ENCODE measurements at regions not wholly inside any gene's neighbourhood (a gene's known extent, or its start where the extent isn't known, plus 50 kb on each side); places are given as distances from the start of the nearest gene placed in this dataset.

GRCh38 chr3:144624656-144625055 is 653.0 kb downstream of the DIPK2A start:
- no peak for DNase-seq (ENCODE audit: low spot score)
- Histone ChIP-seq H3K9me3 (no peaks in the 10 kb centered on the region), H3K4me1 (replicated peaks) (no peaks in the 10 kb centered on the region), H3K4me3 (no peak overlapping the region), H3K27ac (no peak overlapping the region), H3K36me3 (no peaks in the 10 kb centered on the region), H3K27me3 (replicated peaks; ENCODE audit: insufficient read depth) (no peaks in the 10 kb centered on the region)
- WGBS: 65% methylated on average over 2 of the region's 2 CpGs
- TF ChIP-seq POLR2A (IDR thresholded peaks at IDR 0.05): no peak
- no peak for TF ChIP-seq POLR2AphosphoS5 (IDR thresholded peaks at IDR 0.05)
- TF ChIP-seq, protein P1, sequence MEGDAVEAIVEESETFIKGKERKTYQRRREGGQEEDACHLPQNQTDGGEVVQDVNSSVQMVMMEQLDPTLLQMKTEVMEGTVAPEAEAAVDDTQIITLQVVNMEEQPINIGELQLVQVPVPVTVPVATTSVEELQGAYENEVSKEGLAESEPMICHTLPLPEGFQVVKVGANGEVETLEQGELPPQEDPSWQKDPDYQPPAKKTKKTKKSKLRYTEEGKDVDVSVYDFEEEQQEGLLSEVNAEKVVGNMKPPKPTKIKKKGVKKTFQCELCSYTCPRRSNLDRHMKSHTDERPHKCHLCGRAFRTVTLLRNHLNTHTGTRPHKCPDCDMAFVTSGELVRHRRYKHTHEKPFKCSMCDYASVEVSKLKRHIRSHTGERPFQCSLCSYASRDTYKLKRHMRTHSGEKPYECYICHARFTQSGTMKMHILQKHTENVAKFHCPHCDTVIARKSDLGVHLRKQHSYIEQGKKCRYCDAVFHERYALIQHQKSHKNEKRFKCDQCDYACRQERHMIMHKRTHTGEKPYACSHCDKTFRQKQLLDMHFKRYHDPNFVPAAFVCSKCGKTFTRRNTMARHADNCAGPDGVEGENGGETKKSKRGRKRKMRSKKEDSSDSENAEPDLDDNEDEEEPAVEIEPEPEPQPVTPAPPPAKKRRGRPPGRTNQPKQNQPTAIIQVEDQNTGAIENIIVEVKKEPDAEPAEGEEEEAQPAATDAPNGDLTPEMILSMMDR (IDR thresholded peaks at IDR 0.05): no peak
- intact Hi-C loops (cut with DNase I): no loop called here

- Histone ChIP-seq H3K36me3 (no peaks in the 10 kb centered on the region), H3K4me1 (replicated peaks) (no peaks in the 10 kb centered on the region), H3K9me3 (no peaks in the 10 kb centered on the region), H3K4me3 (no peak overlapping the region), H3K27ac (no peak overlapping the region), H3K27me3 (replicated peaks; ENCODE audit: insufficient read depth) (no peaks in the 10 kb centered on the region)
- intact Hi-C loops (cut with DNase I): no loop called here
- no peak for DNase-seq (ENCODE audit: low spot score)
- TF ChIP-seq POLR2A (IDR thresholded peaks at IDR 0.05) (no peak), POLR2AphosphoS5 (IDR thresholded peaks at IDR 0.05) (no peak)
- TF ChIP-seq, protein P1 (IDR thresholded peaks at IDR 0.05): no peak
Measured at GRCh38 chr3:144626835-144627234, 655.2 kb downstream of the DIPK2A start.

DNA sequence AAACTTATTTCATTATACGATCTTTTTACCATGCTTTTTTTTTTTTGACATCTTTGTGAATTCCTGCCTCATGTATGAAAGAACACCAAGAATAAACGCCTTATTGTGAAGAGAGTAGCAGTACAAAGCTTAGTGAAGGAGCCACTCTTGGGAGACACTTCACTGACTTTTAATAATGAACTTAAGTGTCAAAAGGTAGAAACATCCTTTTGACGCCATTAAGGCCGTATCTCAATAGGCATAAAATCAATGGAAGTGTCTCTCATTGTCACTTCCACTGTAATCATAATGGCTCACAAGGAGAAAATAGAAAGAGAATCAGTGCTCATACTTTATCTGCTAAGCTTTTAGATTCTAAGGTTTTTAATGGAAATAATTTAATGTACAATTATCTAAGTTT is 657.8 kb downstream of the DIPK2A start:
- no peaks in the 10 kb centered on the region for H3K36me3 ChIP-seq
- intact Hi-C loops (cut with DNase I): no loop called here
- WGBS: 98% methylated on average over 4 of the region's 4 CpGs

GRCh38 chr3:144636833-144637232 is 665.2 kb downstream of the DIPK2A start:
- Histone ChIP-seq H3K27ac (no peak overlapping the region), H3K27me3 (replicated peaks; ENCODE audit: insufficient read depth) (no peaks in the 10 kb centered on the region), H3K36me3 (no peaks in the 10 kb centered on the region), H3K4me1 (replicated peaks) (no peaks in the 10 kb centered on the region), H3K9me3 (no peaks in the 10 kb centered on the region), H3K4me3 (no peak overlapping the region)
- intact Hi-C loops (cut with DNase I): no loop called here
- DNase-seq (ENCODE audit: low spot score): no peak
- 65% methylated on average over 2 of the region's 2 CpGs for WGBS
- TF ChIP-seq, protein P1 (IDR thresholded peaks at IDR 0.05): no peak
- TF ChIP-seq POLR2AphosphoS5 (IDR thresholded peaks at IDR 0.05): no peak
- no peak for TF ChIP-seq POLR2A (IDR thresholded peaks at IDR 0.05)

More for the DNA sequence above, 657.8 kb downstream of the DIPK2A start:
- Histone ChIP-seq H3K9me3 (no peaks in the 10 kb centered on the region), H3K27me3 (replicated peaks; ENCODE audit: insufficient read depth) (no peaks in the 10 kb centered on the region), H3K27ac (no peak overlapping the region), H3K4me3 (no peak overlapping the region), H3K4me1 (replicated peaks) (no peaks in the 10 kb centered on the region)
- TF ChIP-seq POLR2A (IDR thresholded peaks at IDR 0.05): no peak
- TF ChIP-seq, protein P1 (IDR thresholded peaks at IDR 0.05): no peak
- TF ChIP-seq POLR2AphosphoS5 (IDR thresholded peaks at IDR 0.05): no peak
- no peak for DNase-seq (ENCODE audit: low spot score)

DNA sequence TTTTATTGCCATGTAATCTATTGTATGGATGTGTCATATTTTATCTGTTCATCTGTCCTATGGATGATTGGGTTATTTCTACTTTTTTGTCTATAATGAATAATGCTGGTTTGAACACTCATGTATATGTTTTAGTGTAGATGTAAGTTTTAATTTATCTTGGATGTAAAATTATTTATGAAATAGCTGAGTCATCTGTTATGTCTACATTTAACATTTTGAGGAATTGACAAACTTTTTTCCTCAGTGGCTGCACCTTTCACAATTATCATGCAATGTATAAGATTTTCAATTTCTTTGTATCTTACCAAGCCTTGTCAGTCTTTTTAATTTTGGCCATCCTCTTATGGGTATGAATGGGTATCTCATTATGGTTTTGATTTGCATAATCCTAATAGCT is 666.4 kb downstream of the DIPK2A start:
- intact Hi-C loops (cut with DNase I): no loop called here
- H3K9me3 ChIP-seq: no peaks in the 10 kb centered on the region
- DNase-seq (ENCODE audit: low spot score): no peak

More for the DNA sequence above, 666.4 kb downstream of the DIPK2A start:
- no peaks in the 10 kb centered on the region for H3K27me3 ChIP-seq (replicated peaks; ENCODE audit: insufficient read depth)
- TF ChIP-seq, protein P1 (IDR thresholded peaks at IDR 0.05): no peak
- TF ChIP-seq POLR2AphosphoS5 (IDR thresholded peaks at IDR 0.05): no peak
- no peak for TF ChIP-seq POLR2A (IDR thresholded peaks at IDR 0.05)
- H3K4me1 ChIP-seq (replicated peaks): no peaks in the 10 kb centered on the region
- H3K36me3 ChIP-seq: no peaks in the 10 kb centered on the region
- H3K27ac ChIP-seq: no peak overlapping the region
- H3K4me3 ChIP-seq: no peak overlapping the region
